HepG2 (cell line): ENCODE measurements at regions not wholly inside any gene's neighbourhood (a gene's known extent, or its start where the extent isn't known, plus 50 kb on each side); places are given as distances from the start of the nearest gene placed in this dataset.
A peak's percentile ranks its signal among the peaks of the same experiment; 100 is the strongest.

Source experiments
- ATAC-seq: fragments of 200-7000 bp; cut with Tn5 transposase; 3 replicates; pipeline ENCODE4 v1.9.1; 2020; ENCODE audit warnings: mild to moderate bottlenecking, moderate library complexity
- BruUV-seq: library from RNA; stranded (reverse); fragments of 400-500 nt; replicated peaks from 2 replicates; lab custom pipeline; 2021; lab: Mats Ljungman, UMichigan
- CTCF ChIA-PET: fragments of 300-600 bp; formaldehyde crosslinking; extraction: SDS; loops from one replicate; lab custom pipeline; 2021; ENCODE audit warnings: low total read pairs, inconsistent platforms, low intra/inter-chr PET ratio; lab: Yijun Ruan, JAX
- POLR2A ChIA-PET: fragments of 350-600 bp; sonication (Branson Sonifier 250); formaldehyde crosslinking; loops from one replicate; lab custom pipeline; 2020; ENCODE audit warnings: antibody characterized with exemption, inconsistent platforms; lab: Yijun Ruan, JAX
- DNase-seq: peaks from one replicate; pipeline ENCODE4 v3.0.0-alpha.2; 2015; ENCODE audit warnings: low spot score
- FAIRE-seq: peaks from 3 replicates; lab custom pipeline; 2011; peaks lifted over from hg19 to GRCh38; lab: Jason Lieb, UNC
- H2AFZ ChIP-seq: one replicate; pipeline ENCODE4 v1.6.1; 2011; ENCODE audit warnings: low read length, inconsistent platforms
- H3K27ac ChIP-seq: fragments of 300-600 bp; 3 replicates; pipeline ENCODE4 v1.8.0; 2011; ENCODE audit warnings: mixed run types, mild to moderate bottlenecking, mixed read lengths, low read length, inconsistent platforms; ENCODE audit not compliant: insufficient read depth; ENCODE audit errors: extremely low read length
- H3K27me3 ChIP-seq, 2 experiments: fragments of 200-600 bp in 1 of 2; 2 replicates in 1 of 2; 3 replicates in 1 of 2; pipeline versions ENCODE4 v1.6.0 to v1.8.0; 2011; ENCODE audit warnings: low read length in 2 of 2, mild to moderate bottlenecking in 2 of 2, moderate library complexity in 2 of 2, inconsistent platforms in 1 of 2; ENCODE audit not compliant: insufficient read depth in 2 of 2, control insufficient read depth in 1 of 2
- H3K36me3 ChIP-seq, 2 experiments: fragments of 200-600 bp in 1 of 2; replicated peaks in 1 of 2; 2 replicates in 1 of 2; 3 replicates in 1 of 2; pipeline versions ENCODE4 v1.5.1 to v1.8.0; 2011; ENCODE audit warnings: low read length in 2 of 2, inconsistent platforms in 1 of 2; ENCODE audit not compliant: insufficient read depth in 2 of 2, control insufficient read depth in 1 of 2
- H3K4me1 ChIP-seq: 2 replicates; pipeline ENCODE4 v1.5.1; 2012; ENCODE audit warnings: low read length, inconsistent platforms; ENCODE audit not compliant: insufficient read depth
- H3K4me2 ChIP-seq: 2 replicates; pipeline ENCODE4 v1.6.0; 2011; ENCODE audit warnings: low read depth, low read length, inconsistent platforms
- H3K4me3 ChIP-seq, 3 experiments: fragments of 200-600 bp in 1 of 3; sonication (generic), shearing (Covaris generic) in 1 of 3; replicated peaks in 1 of 3; 2 replicates each; pipeline ENCODE4 v1.5.1; 2011 to 2016; ENCODE audit warnings: low read length in 3 of 3, inconsistent platforms in 2 of 3, low read depth in 2 of 3, mild to moderate bottlenecking in 2 of 3, control low read depth in 1 of 3, mixed read lengths in 1 of 3; ENCODE audit not compliant: insufficient read depth in 1 of 3
- H3K79me2 ChIP-seq: one replicate; pipeline ENCODE4 v1.6.1; 2011; ENCODE audit warnings: low read length, inconsistent platforms; ENCODE audit not compliant: insufficient read depth
- H3K9ac ChIP-seq: 2 replicates; pipeline ENCODE4 v1.6.0; 2011; ENCODE audit warnings: mild to moderate bottlenecking, low read depth, low read length, inconsistent platforms; ENCODE audit not compliant: insufficient read depth
- H3K9me3 ChIP-seq: 2 replicates; pipeline ENCODE4 v1.5.1; 2012; ENCODE audit warnings: mild to moderate bottlenecking, low read length
- H4K20me1 ChIP-seq: 2 replicates; pipeline ENCODE4 v1.6.0; 2011; ENCODE audit warnings: inconsistent platforms, mild to moderate bottlenecking, low read length, moderate library complexity; ENCODE audit not compliant: insufficient read depth
- NFYC ChIP-seq: IDR thresholded peaks from 2 replicates; pipeline ENCODE4 v1.6.1; 2016; ENCODE audit warnings: missing genetic modification reagents, missing compliant biosample characterization
- PATZ1 ChIP-seq: sonication (generic); formaldehyde crosslinking; IDR thresholded peaks from 2 replicates; pipeline ENCODE4 v1.4.0; 2020; ENCODE audit warnings: missing genetic modification reagents
- PHF20 ChIP-seq: sonication (generic); formaldehyde crosslinking; IDR thresholded peaks from 2 replicates; pipeline ENCODE4 v1.5.0; 2020; ENCODE audit warnings: mild to moderate bottlenecking, missing genetic modification reagents
- POGZ ChIP-seq: sonication (generic); formaldehyde crosslinking; IDR thresholded peaks from 2 replicates; pipeline ENCODE4 v1.4.0; 2020; ENCODE audit warnings: mild to moderate bottlenecking, missing genetic modification reagents
- RXRA ChIP-seq: sonication (generic); formaldehyde crosslinking; IDR thresholded peaks from 2 replicates; pipeline ENCODE4 v1.5.1; 2020; ENCODE audit warnings: missing genetic modification reagents
- SNAPC4 ChIP-seq: sonication (generic); formaldehyde crosslinking; IDR thresholded peaks from 2 replicates; pipeline ENCODE4 v1.4.0; 2020; ENCODE audit warnings: mild to moderate bottlenecking, missing genetic modification reagents
- SSRP1 ChIP-seq: IDR thresholded peaks from 2 replicates; pipeline ENCODE4 v1.6.1; 2016; ENCODE audit warnings: control low read depth
- ZHX1 ChIP-seq: sonication (generic); formaldehyde crosslinking; IDR thresholded peaks from 2 replicates; pipeline ENCODE4 v1.8.1; 2022; ENCODE audit warnings: low read depth, mild to moderate bottlenecking, missing genetic modification reagents
- ZKSCAN1 ChIP-seq: fragments of 150-350 bp; IDR thresholded peaks from 2 replicates; pipeline ENCODE4 v1.6.1; 2014; ENCODE audit warnings: low read length
- ZNF549 ChIP-seq: sonication (generic); formaldehyde crosslinking; IDR thresholded peaks from 2 replicates; pipeline ENCODE4 v1.5.0; 2020; ENCODE audit warnings: missing genetic modification reagents
- ZNF550 ChIP-seq: sonication (generic); formaldehyde crosslinking; IDR thresholded peaks from 2 replicates; pipeline ENCODE4 v1.4.0; 2020; ENCODE audit warnings: mild to moderate bottlenecking, missing genetic modification reagents, borderline replicate concordance
- WGBS: methylation state at CpG from one replicate; pipeline ENCODE4 v1.1.6; 2017; ENCODE audit warnings: low lambda C conversion rate; 5-methylcytosine and 5-hydroxymethylcytosine counted together
- in situ Hi-C: cut with HindIII; loops from 2 replicates; pipeline ENCODE4 v1.10.0; 2017; ENCODE audit warnings: low pct_unique_long_range_greater_than_20kb; ENCODE audit not compliant: extremely low pct_ligation_motif_present
- intact Hi-C: fragments of 100-400 bp; cut with micrococcal nuclease; formaldehyde crosslinking; loops from one replicate; pipeline ENCODE4 v1.10.0; 2022; ENCODE audit not compliant: unreplicated experiment

GRCh38 chr5:74402553-74402952 is 238.0 kb downstream of the ENC1 start:
- no peak overlapping the region for H3K4me2 ChIP-seq
- H3K27ac ChIP-seq, result no peak overlapping the region
- no peaks in the 10 kb centered on the region for H3K79me2 ChIP-seq
- FAIRE-seq (no peak), ATAC-seq (no peak), DNase-seq (no peak)
- no peaks in the 10 kb centered on the region for H3K36me3 ChIP-seq
- H2AFZ ChIP-seq, result peak overlapping the region; percentile 59
- H4K20me1 ChIP-seq, result no peaks in the 10 kb centered on the region
- no TSS peak for BruUV-seq
- H3K9me3 ChIP-seq, result no peaks in the 10 kb centered on the region
- no peak for TF ChIP-seq PHF20 (CRISPR knock-in tag)
- no peak for TF ChIP-seq RXRA (CRISPR knock-in tag)
- no peak for TF ChIP-seq SSRP1 (CRISPR knock-in tag)
- no peak for TF ChIP-seq ZNF550 (CRISPR knock-in tag)
- TF ChIP-seq NFYC (CRISPR knock-in tag), result no peak
- no peak for TF ChIP-seq ZKSCAN1
- no peak for TF ChIP-seq ZNF549
- in situ Hi-C loops, result no loop called here
- no peaks in the 10 kb centered on the region for H3K27me3 ChIP-seq
- intact Hi-C loops, result no loop called here
- no peak overlapping the region for H3K9ac ChIP-seq
- CTCF ChIA-PET, result no interaction called here
- 79% methylated on average over 4 of the region's 4 CpGs for WGBS
- no peak overlapping the region for H3K4me3 ChIP-seq
- peaks cover 25% of the 10 kb centered on the region for H3K4me1 ChIP-seq
- POLR2A ChIA-PET, result no interaction called here

- Histone ChIP-seq H3K4me3 (no peak overlapping the region), H2AFZ (no peak overlapping the region), H3K79me2 (no peaks in the 10 kb centered on the region), H3K27me3 (no peaks in the 10 kb centered on the region), H3K36me3 (no peaks in the 10 kb centered on the region), H3K9ac (no peak overlapping the region), H3K27ac (no peak overlapping the region), H3K4me1 (peaks cover 25% of the 10 kb centered on the region), H4K20me1 (no peaks in the 10 kb centered on the region), H3K9me3 (no peaks in the 10 kb centered on the region), H3K4me2 (no peak overlapping the region)
- 93% methylated on average over 3 of the region's 3 CpGs for WGBS
- ChIA-PET POLR2A (no interaction called here), CTCF (no interaction called here)
- DNase-seq, result no peak
- FAIRE-seq, result no peak
- no peak for ATAC-seq
- intact Hi-C loops (no loop called here), in situ Hi-C loops (no loop called here)
- no TSS peak for BruUV-seq
- TF ChIP-seq POGZ (CRISPR knock-in tag) (no peak), SNAPC4 (CRISPR knock-in tag) (no peak), ZHX1 (CRISPR knock-in tag) (no peak), PATZ1 (no peak)
These were observed 238.6 kb downstream of the ENC1 start for GRCh38 chr5:74401946-74402320.
